ENCODE measurements at regions not wholly inside any gene's neighbourhood (a gene's known extent, or its start where the extent isn't known, plus 50 kb on each side); places are given as distances from the start of the nearest gene placed in this dataset.

GRCh38 chr3:144879701-144880100 is 908.1 kb downstream of the DIPK2A start:
- no peaks in the 10 kb centered on the region for H3K36me3 ChIP-seq (ENCODE audit: control insufficient read depth in 4 of 4, insufficient read depth in 3 of 4, low read depth in 1 of 4, low read length in 3 of 4)
- no peak overlapping the region for H3K27ac ChIP-seq (ENCODE audit: low read depth in 1 of 2, low read length in 2 of 2)
- H3K9me3 ChIP-seq (ENCODE audit: control insufficient read depth in 4 of 4, low read length in 3 of 4) = peaks cover 0 to 3% (median 0%) of the 10 kb centered on the region in 4 donors
- no peak for DNase-seq (ENCODE audit: low spot score)
- no peaks in the 10 kb centered on the region for H3K4me1 ChIP-seq (ENCODE audit: control insufficient read depth in 4 of 4, insufficient read depth in 4 of 4, low read length in 3 of 4)
- 95% methylated on average over 3 of the region's 3 CpGs for WGBS
- peaks cover 0 to 2% (median 0%) of the 10 kb centered on the region in 4 donors for H3K27me3 ChIP-seq (ENCODE audit: control insufficient read depth in 4 of 4, insufficient read depth in 4 of 4, low read length in 3 of 4)
- no peak overlapping the region for H3K9ac ChIP-seq (ENCODE audit: low read depth in 1 of 2, low read length in 2 of 2)
- H3K4me3 ChIP-seq (ENCODE audit: low read depth in 1 of 3, low read length in 3 of 3) = no peak overlapping the region
- no peak for TF ChIP-seq FOXA2 (IDR thresholded peaks at IDR 0.05)
- TF ChIP-seq JUND (IDR thresholded peaks at IDR 0.05) = no peak
- no peak for TF ChIP-seq TAF1 (conservative IDR thresholded peaks at IDR 0.05)
- no peak for TF ChIP-seq EGR1 (IDR thresholded peaks at IDR 0.05; ENCODE audit: low read depth in 2 of 2)
- TF ChIP-seq YY1 (IDR thresholded peaks at IDR 0.05) = no peak
- TF ChIP-seq HNF4A (conservative IDR thresholded peaks at IDR 0.05) = no peak
- no peak for TF ChIP-seq GABPA (IDR thresholded peaks at IDR 0.05 in 1 of 2, conservative IDR thresholded peaks at IDR 0.05 in 1 of 2)
- no peak for TF ChIP-seq REST (IDR thresholded peaks at IDR 0.05)
- TF ChIP-seq SP1 (IDR thresholded peaks at IDR 0.05) = no peak

GRCh38 chr3:144893980-144894379 is 922.4 kb downstream of the DIPK2A start:
- Histone ChIP-seq H3K9ac (ENCODE audit: low read depth in 1 of 2, low read length in 2 of 2) (no peak overlapping the region), H3K27ac (ENCODE audit: low read depth in 1 of 2, low read length in 2 of 2) (no peak overlapping the region), H3K4me3 (ENCODE audit: low read depth in 1 of 3, low read length in 3 of 3) (no peak overlapping the region), H3K36me3 (ENCODE audit: control insufficient read depth in 4 of 4, insufficient read depth in 3 of 4, low read depth in 1 of 4, low read length in 3 of 4) (no peaks in the 10 kb centered on the region), H3K27me3 (ENCODE audit: control insufficient read depth in 4 of 4, insufficient read depth in 4 of 4, low read length in 3 of 4) (no peaks in the 10 kb centered on the region), H3K4me1 (ENCODE audit: control insufficient read depth in 4 of 4, insufficient read depth in 4 of 4, low read length in 3 of 4) (no peaks in the 10 kb centered on the region), H3K9me3 (ENCODE audit: control insufficient read depth in 4 of 4, low read length in 3 of 4) (no peaks in the 10 kb centered on the region)
- TF ChIP-seq ZBTB33 (IDR thresholded peaks at IDR 0.05) (no peak), ATF3 (IDR thresholded peaks at IDR 0.05) (no peak)
- 91% methylated on average over 5 of the region's 5 CpGs for WGBS
- no peak for DNase-seq (ENCODE audit: low spot score)

- H3K4me1 ChIP-seq (ENCODE audit: control insufficient read depth in 4 of 4, insufficient read depth in 4 of 4, low read length in 3 of 4) = no peaks in the 10 kb centered on the region
- H3K27me3 ChIP-seq (ENCODE audit: control insufficient read depth in 4 of 4, insufficient read depth in 4 of 4, low read length in 3 of 4) = no peaks in the 10 kb centered on the region
- no peak overlapping the region for H3K27ac ChIP-seq (ENCODE audit: low read depth in 1 of 2, low read length in 2 of 2)
- no peaks in the 10 kb centered on the region for H3K36me3 ChIP-seq (ENCODE audit: control insufficient read depth in 4 of 4, insufficient read depth in 3 of 4, low read depth in 1 of 4, low read length in 3 of 4)
- no peak overlapping the region for H3K9ac ChIP-seq (ENCODE audit: low read depth in 1 of 2, low read length in 2 of 2)
- no peaks in the 10 kb centered on the region for H3K9me3 ChIP-seq (ENCODE audit: control insufficient read depth in 4 of 4, low read length in 3 of 4)
- H3K4me3 ChIP-seq (ENCODE audit: low read depth in 1 of 3, low read length in 3 of 3) = no peak overlapping the region
- 88% methylated on average over 2 of the region's 2 CpGs for WGBS
- no peak for DNase-seq (ENCODE audit: low spot score)
- TF ChIP-seq TAF1 (conservative IDR thresholded peaks at IDR 0.05) (no peak), HNF4G (IDR thresholded peaks at IDR 0.05) (no peak), RXRA (IDR thresholded peaks at IDR 0.05) (no peak), REST (IDR thresholded peaks at IDR 0.05) (no peak), CTCF (IDR thresholded peaks at IDR 0.05; ENCODE audit: low read depth, low read length, missing input control) (no peak), RAD21 (IDR thresholded peaks at IDR 0.05) (no peak), ATF3 (IDR thresholded peaks at IDR 0.05) (no peak)
These were observed 923.0 kb downstream of the DIPK2A start for GRCh38 chr3:144894576-144894975.
